GM19468 (cell line): ENCODE measurements at regions not wholly inside any gene's neighbourhood (a gene's known extent, or its start where the extent isn't known, plus 50 kb on each side); places are given as distances from the start of the nearest gene placed in this dataset.
"Not testable (repeated sequence)": the region's sequence is repeated elsewhere in the genome, so short reads cannot be mapped to it uniquely, and the experiment has no call there.

Experiments used
- ATAC-seq: cut with Tn5 transposase; IDR thresholded peaks from one replicate; pipeline ENCODE4 v1.9.1; 2021; ENCODE audit warnings: mild to moderate bottlenecking, moderate library complexity, moderate number of reproducible peaks; ENCODE audit not compliant: unreplicated experiment; ENCODE audit errors: extremely low read depth

- no peak for ATAC-seq
These were observed 576.2 kb downstream of the CDH8 start for GRCh38 chr16:61460020-61460419.

- no peak for ATAC-seq
These were observed 600.9 kb downstream of the CDH8 start for GRCh38 chr16:61435346-61435745.

- ATAC-seq = no peak
These were observed 603.8 kb downstream of the CDH8 start for GRCh38 chr16:61432421-61432820.

GRCh38 chr16:61421111-61421510, 615.1 kb downstream of the CDH8 start:
- ATAC-seq = no peak

- ATAC-seq = no peak
These were observed 616.4 kb downstream of the CDH8 start for GRCh38 chr16:61419791-61420190.

- not testable (repeated sequence) for ATAC-seq
These were observed 617.4 kb downstream of the CDH8 start for GRCh38 chr16:61418802-61419201.

GRCh38 chr16:61415126-61415525, 621.1 kb downstream of the CDH8 start:
- ATAC-seq = no peak

GRCh38 chr16:61413021-61413420, 623.2 kb downstream of the CDH8 start:
- no peak for ATAC-seq

- ATAC-seq = no peak
These were observed 623.7 kb downstream of the CDH8 start for GRCh38 chr16:61412562-61412961.

GRCh38 chr16:61409604-61410003, 626.6 kb downstream of the CDH8 start:
- ATAC-seq = no peak

- ATAC-seq = no peak
These were observed 632.9 kb downstream of the CDH8 start for GRCh38 chr16:61403386-61403785.

GRCh38 chr16:61391896-61392295, 644.3 kb downstream of the CDH8 start:
- ATAC-seq = no peak

GRCh38 chr16:61390965-61391637, 645.1 kb downstream of the CDH8 start:
- ATAC-seq = no peak

GRCh38 chr16:61385392-61386071, 650.7 kb downstream of the CDH8 start:
- no peak for ATAC-seq

GRCh38 chr16:61382435-61382834, 653.8 kb downstream of the CDH8 start:
- ATAC-seq = no peak

- no peak for ATAC-seq
These were observed 656.9 kb downstream of the CDH8 start for GRCh38 chr16:61379311-61379710.

- ATAC-seq = no peak
These were observed 662.2 kb downstream of the CDH8 start for GRCh38 chr16:61374071-61374470.

GRCh38 chr16:61371881-61372280, 664.4 kb downstream of the CDH8 start:
- ATAC-seq = no peak

GRCh38 chr16:61371388-61371787, 664.9 kb downstream of the CDH8 start:
- no peak for ATAC-seq

- ATAC-seq = no peak
These were observed 665.7 kb downstream of the CDH8 start for GRCh38 chr16:61370564-61370963.

- no peak for ATAC-seq
These were observed 670.2 kb downstream of the CDH8 start for GRCh38 chr16:61366006-61366405.

- no peak for ATAC-seq
These were observed 671.2 kb downstream of the CDH8 start for GRCh38 chr16:61364990-61365389.
